Kidney (tissue), 13 donors: ENCODE measurements at regions not wholly inside any gene's neighbourhood (a gene's known extent, or its start where the extent isn't known, plus 50 kb on each side); places are given as distances from the start of the nearest gene placed in this dataset.

Source experiments
- DNase-seq, 5 donors: peaks; one replicate each; pipeline ENCODE4 v3.0.0-alpha.2; 2013 to 2020
- FAIRE-seq: peaks from 2 replicates; lab custom pipeline; 2012; peaks lifted over from hg19 to GRCh38; lab: Jason Lieb, UNC
- H3K27ac ChIP-seq, 2 donors: one replicate each; pipeline ENCODE4 v1.7.0; 2013; ENCODE audit warnings: low read depth in 2 of 2, low read length in 2 of 2, inconsistent platforms in 1 of 2
- H3K27me3 ChIP-seq: one replicate; pipeline ENCODE4 v1.7.1; 2013; ENCODE audit warnings: low read length, inconsistent platforms; ENCODE audit not compliant: control insufficient read depth, insufficient read depth
- H3K36me3 ChIP-seq, 3 donors: one replicate each; pipeline versions ENCODE4 v1.7.0 to v1.7.1; 2013; ENCODE audit warnings: low read length in 3 of 3, control low read depth in 1 of 3, inconsistent platforms in 1 of 3; ENCODE audit not compliant: insufficient read depth in 3 of 3, control insufficient read depth in 2 of 3
- H3K4me1 ChIP-seq, 3 donors: one replicate each; pipeline versions ENCODE4 v1.7.0 to v1.7.1; 2013; ENCODE audit warnings: low read length in 3 of 3, inconsistent platforms in 1 of 3, low read depth in 1 of 3; ENCODE audit not compliant: control insufficient read depth in 2 of 3, insufficient read depth in 2 of 3
- H3K4me3 ChIP-seq, 3 donors: one replicate each; pipeline versions ENCODE4 v1.7.0 to v1.8.1; 2013; ENCODE audit warnings: low read length in 3 of 3, control low read depth in 1 of 3, inconsistent platforms in 1 of 3
- H3K9ac ChIP-seq, 3 donors: one replicate each; pipeline versions ENCODE4 v1.7.0 to v1.7.1; 2013; ENCODE audit warnings: low read length in 3 of 3, control low read depth in 1 of 3, inconsistent platforms in 1 of 3
- H3K9me3 ChIP-seq, 3 donors: one replicate each; pipeline versions ENCODE4 v1.7.0 to v1.7.1; 2013; ENCODE audit warnings: low read length in 3 of 3, control low read depth in 1 of 3, inconsistent platforms in 1 of 3; ENCODE audit not compliant: control insufficient read depth in 2 of 3, insufficient read depth in 1 of 3
- intact Hi-C: fragments of 100-400 bp; cut with DNase I; formaldehyde crosslinking; loops from one replicate; pipeline ENCODE4 v1.11.1; 2022
- TF ChIP-seq, protein P1 (sequence below): IDR thresholded peaks from 3 replicates; pipeline ENCODE4 v1.5.1; 2012; ENCODE audit warnings: mild to moderate bottlenecking, moderate library complexity, borderline replicate concordance; ENCODE audit not compliant: insufficient read depth; ENCODE audit errors: extremely low read depth
- donor health status: control.
- donor health status: control.
- donor health status: control.
- donor health status: control.
- donor health status: control.
- donor health status: DM: yes; HTN: yes; CAD: no.
- donor health status: Normal renal cell carcinoma (clear cell type).

DNA sequence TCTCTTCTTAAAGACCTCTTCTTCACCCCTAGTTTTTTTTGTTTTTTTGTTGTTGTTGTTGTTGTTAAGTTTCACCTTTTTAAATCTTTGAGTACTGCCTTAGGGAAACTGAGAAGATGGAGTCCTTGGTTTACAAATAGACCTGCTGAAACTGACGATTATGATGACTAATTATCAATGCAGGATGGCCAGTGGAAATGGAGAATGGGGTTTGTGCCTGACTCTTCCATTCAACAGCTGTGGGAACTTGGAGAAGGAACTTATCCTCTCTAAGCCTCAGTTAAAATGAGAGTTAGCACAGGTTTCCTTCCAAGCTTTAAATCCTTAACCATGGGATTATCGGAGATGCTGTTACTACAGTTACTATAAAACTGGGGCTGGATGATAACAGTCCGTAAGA is 66.7 kb upstream of the PNMA1 start:
- H3K27ac ChIP-seq, result no peak overlapping the region
- peaks cover 18 to 51% (median 36%) of the 10 kb centered on the region in 3 donors for H3K4me1 ChIP-seq
- DNase-seq (no peak), FAIRE-seq (no peak)
- no peaks in the 10 kb centered on the region for H3K36me3 ChIP-seq
- TF ChIP-seq, protein P1, sequence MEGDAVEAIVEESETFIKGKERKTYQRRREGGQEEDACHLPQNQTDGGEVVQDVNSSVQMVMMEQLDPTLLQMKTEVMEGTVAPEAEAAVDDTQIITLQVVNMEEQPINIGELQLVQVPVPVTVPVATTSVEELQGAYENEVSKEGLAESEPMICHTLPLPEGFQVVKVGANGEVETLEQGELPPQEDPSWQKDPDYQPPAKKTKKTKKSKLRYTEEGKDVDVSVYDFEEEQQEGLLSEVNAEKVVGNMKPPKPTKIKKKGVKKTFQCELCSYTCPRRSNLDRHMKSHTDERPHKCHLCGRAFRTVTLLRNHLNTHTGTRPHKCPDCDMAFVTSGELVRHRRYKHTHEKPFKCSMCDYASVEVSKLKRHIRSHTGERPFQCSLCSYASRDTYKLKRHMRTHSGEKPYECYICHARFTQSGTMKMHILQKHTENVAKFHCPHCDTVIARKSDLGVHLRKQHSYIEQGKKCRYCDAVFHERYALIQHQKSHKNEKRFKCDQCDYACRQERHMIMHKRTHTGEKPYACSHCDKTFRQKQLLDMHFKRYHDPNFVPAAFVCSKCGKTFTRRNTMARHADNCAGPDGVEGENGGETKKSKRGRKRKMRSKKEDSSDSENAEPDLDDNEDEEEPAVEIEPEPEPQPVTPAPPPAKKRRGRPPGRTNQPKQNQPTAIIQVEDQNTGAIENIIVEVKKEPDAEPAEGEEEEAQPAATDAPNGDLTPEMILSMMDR, result no peak
- H3K4me3 ChIP-seq, result no peak overlapping the region
- no peak overlapping the region for H3K9ac ChIP-seq
- no peaks in the 10 kb centered on the region for H3K27me3 ChIP-seq
- intact Hi-C loops, result no loop called here
- H3K9me3 ChIP-seq, result no peaks in the 10 kb centered on the region

DNA sequence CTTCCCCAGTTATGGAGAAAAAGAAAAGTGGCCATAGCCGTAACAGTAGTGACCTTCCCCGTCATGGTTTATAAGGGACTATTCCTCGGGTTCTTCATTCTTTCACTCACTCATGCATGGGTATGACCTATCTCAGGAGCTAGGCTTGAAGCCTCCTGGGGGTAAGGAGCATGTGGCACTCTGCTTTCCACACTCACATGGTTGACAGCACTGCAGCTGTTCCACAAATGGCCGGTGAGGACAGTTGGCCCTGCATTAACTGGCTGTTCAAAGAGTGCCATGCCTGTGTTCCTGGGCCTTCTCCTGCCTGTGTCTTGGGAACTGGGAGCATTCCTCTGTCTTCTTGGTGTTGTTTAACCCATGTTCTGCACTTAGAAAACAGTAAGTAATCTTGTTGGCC is 66.2 kb upstream of the PNMA1 start:
- FAIRE-seq (no peak), DNase-seq (no peak)
- no peak overlapping the region for H3K27ac ChIP-seq
- TF ChIP-seq, protein P1, result no peak
- H3K4me1 ChIP-seq, result peaks cover 17 to 51% (median 38%) of the 10 kb centered on the region in 3 donors
- no peaks in the 10 kb centered on the region for H3K9me3 ChIP-seq
- intact Hi-C loops, result no loop called here
- no peak overlapping the region for H3K4me3 ChIP-seq
- no peak overlapping the region for H3K9ac ChIP-seq
- no peaks in the 10 kb centered on the region for H3K27me3 ChIP-seq
- no peaks in the 10 kb centered on the region for H3K36me3 ChIP-seq

DNA sequence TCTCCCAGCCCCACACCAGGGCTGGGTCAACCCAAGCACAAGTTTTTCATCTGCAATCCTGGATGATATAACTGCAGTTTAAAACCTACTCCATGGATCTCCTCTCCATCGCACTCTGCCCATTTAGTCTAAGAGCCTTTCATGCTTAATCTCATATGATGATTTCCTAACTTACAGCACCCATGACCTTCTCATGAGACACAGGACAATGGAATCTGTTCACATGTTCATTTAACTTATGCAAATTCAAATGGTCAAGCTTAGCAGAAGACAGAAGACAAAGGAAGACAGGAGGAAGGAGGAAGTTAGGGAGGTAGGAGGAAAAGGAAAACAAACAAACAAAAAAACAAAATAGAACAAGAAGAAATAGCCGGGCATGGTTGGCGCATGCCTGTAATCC is 64.6 kb upstream of the PNMA1 start:
- H3K4me3 ChIP-seq, result no peak overlapping the region
- H3K9me3 ChIP-seq, result no peaks in the 10 kb centered on the region
- no peaks in the 10 kb centered on the region for H3K27me3 ChIP-seq
- intact Hi-C loops, result no loop called here
- no peak for FAIRE-seq
- no peak overlapping the region for H3K27ac ChIP-seq
- TF ChIP-seq, protein P1, result no peak
- H3K9ac ChIP-seq, result no peak overlapping the region
- peaks cover 4 to 49% (median 31%) of the 10 kb centered on the region in 3 donors for H3K4me1 ChIP-seq
- DNase-seq, result no peak
- no peaks in the 10 kb centered on the region for H3K36me3 ChIP-seq

DNA sequence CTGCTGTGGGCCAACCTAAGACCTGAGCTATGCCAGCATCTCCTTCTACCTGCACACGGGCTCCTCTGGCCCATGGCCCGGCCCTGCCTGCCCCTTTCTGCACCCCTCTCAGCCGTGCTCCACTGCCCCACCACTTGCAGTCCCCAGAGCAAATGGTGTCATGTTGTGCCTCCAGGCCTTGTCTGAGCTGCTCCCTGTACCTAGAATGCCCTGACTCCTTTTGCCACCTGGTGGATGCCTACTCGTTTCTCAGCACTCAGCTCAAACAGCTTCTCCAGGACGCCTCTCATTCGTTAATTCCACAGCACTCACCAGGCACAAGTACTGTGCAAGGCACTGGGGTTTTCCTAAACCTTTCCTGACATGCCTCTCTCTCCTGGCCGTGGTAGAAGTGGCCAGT is 63.2 kb upstream of the PNMA1 start:
- no peaks in the 10 kb centered on the region for H3K36me3 ChIP-seq
- no peak overlapping the region for H3K27ac ChIP-seq
- H3K27me3 ChIP-seq, result no peaks in the 10 kb centered on the region
- FAIRE-seq (no peak), DNase-seq (peak in 2 of 5 donors; percentile 37 to 55)
- TF ChIP-seq, protein P1, result peak; percentile 15
- no peak overlapping the region for H3K4me3 ChIP-seq
- peaks cover 0 to 41% (median 25%) of the 10 kb centered on the region in 3 donors for H3K4me1 ChIP-seq
- no peaks in the 10 kb centered on the region for H3K9me3 ChIP-seq
- intact Hi-C loops, result no loop called here
- no peak overlapping the region for H3K9ac ChIP-seq
